ENCODE measurements at regions not wholly inside any gene's neighbourhood (a gene's known extent, or its start where the extent isn't known, plus 50 kb on each side); places are given as distances from the start of the nearest gene placed in this dataset.

DNA sequence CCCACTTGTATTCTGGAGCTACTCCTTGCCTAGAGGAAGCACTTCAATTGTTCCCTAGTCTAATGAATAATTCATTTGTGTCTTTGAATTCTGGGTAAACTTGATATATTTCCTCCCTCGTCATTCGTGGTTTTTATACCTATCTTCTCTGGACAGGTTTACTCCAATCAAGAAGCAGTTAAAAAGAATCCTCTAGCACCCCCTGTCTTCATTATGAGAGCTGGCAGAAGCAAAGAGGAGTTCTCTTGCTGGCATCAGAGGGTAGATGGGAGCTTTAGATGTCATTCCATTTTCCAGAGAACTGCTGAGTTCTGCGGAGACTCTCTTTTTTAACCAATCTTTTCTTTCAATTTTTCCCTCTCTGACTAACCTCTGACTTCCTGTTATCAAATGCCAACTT lies 627.7 kb downstream of the FGF9 start:
- no peak for TF ChIP-seq POLR2AphosphoS5 (IDR thresholded peaks at IDR 0.05)
- no peak for TF ChIP-seq EP300 (IDR thresholded peaks at IDR 0.05)
- TF ChIP-seq CTCF (IDR thresholded peaks at IDR 0.05), result no peak
